Activated CD4-positive, alpha-beta T cell treated with anti-CD3 and anti-CD28 coated beads for 36 hours (primary cell): ENCODE measurements at regions not wholly inside any gene's neighbourhood (a gene's known extent, or its start where the extent isn't known, plus 50 kb on each side); places are given as distances from the start of the nearest gene placed in this dataset.
A peak's percentile ranks its signal among the peaks of the same experiment; 100 is the strongest.
"Not testable (repeated sequence)": the region's sequence is repeated elsewhere in the genome, so short reads cannot be mapped to it uniquely, and the experiment has no call there.

Source experiments
- ATAC-seq: fragments of 200-7000 bp; cut with Tn5 transposase; one replicate; pipeline ENCODE4 v1.10.0; 2021; ENCODE audit warnings: mild to moderate bottlenecking, moderate library complexity
- CTCF ChIA-PET: fragments of 350-600 bp; sonication (Branson Sonifier 250); formaldehyde crosslinking; loops from one replicate; lab custom pipeline; 2021; ENCODE audit warnings: antibody characterized with exemption; lab: Charles Lee
- POLR2A ChIA-PET: fragments of 350-600 bp; sonication (Branson Sonifier 250); formaldehyde crosslinking; loops from one replicate; lab custom pipeline; 2021; ENCODE audit warnings: antibody characterized with exemption, inconsistent platforms; lab: Charles Lee
- DNase-seq: peaks from one replicate; pipeline ENCODE4 v3.0.0-alpha.2; 2020
- H3K27ac Mint-ChIP-seq: one replicate; pipeline ENCODE4 v1.8.0; 2021; ENCODE audit warnings: mixed read lengths
- H3K27me3 Mint-ChIP-seq: one replicate; pipeline ENCODE4 v1.8.0; 2021; ENCODE audit warnings: mixed read lengths
- H3K36me3 Mint-ChIP-seq: one replicate; pipeline ENCODE4 v1.8.0; 2021; ENCODE audit warnings: low read depth, mixed read lengths
- H3K4me1 Mint-ChIP-seq: one replicate; pipeline ENCODE4 v1.8.0; 2021; ENCODE audit warnings: mixed read lengths
- H3K4me3 Mint-ChIP-seq: one replicate; pipeline ENCODE4 v1.8.0; 2021; ENCODE audit warnings: mild to moderate bottlenecking, moderate library complexity, mixed read lengths
- H3K9me3 Mint-ChIP-seq: one replicate; pipeline ENCODE4 v1.8.0; 2021; ENCODE audit warnings: low read depth, mixed read lengths
- intact Hi-C, 2 experiments: fragments of 100-400 bp; cut with DNase I in 1 of 2; cut with micrococcal nuclease in 1 of 2; formaldehyde crosslinking; loops; one replicate each; pipeline versions ENCODE4 v1.14.2 to v1.15.1; 2022 to 2024; cut with DNase I, micrococcal nuclease

GRCh38 chr1:232318143-232318542, 311.8 kb downstream of the SIPA1L2 start:
- Mint-ChIP-seq H3K4me3 (no peak overlapping the region), H3K27me3 (no peaks in the 10 kb centered on the region), H3K27ac (no peak overlapping the region), H3K9me3 (peaks cover 2% of the 10 kb centered on the region), H3K4me1 (no peaks in the 10 kb centered on the region), H3K36me3 (peaks cover 2% of the 10 kb centered on the region)
- DNase-seq (no peak), ATAC-seq (no peak)
- intact Hi-C loops: no loop called here
- POLR2A ChIA-PET: no interaction called here
- CTCF ChIA-PET: no interaction called here

GRCh38 chr1:232317350-232317749, 312.6 kb downstream of the SIPA1L2 start:
- Mint-ChIP-seq H3K4me1 (no peaks in the 10 kb centered on the region), H3K9me3 (peaks cover 2% of the 10 kb centered on the region), H3K36me3 (peaks cover 2% of the 10 kb centered on the region), H3K27me3 (peaks cover under 1% of the 10 kb centered on the region), H3K4me3 (no peak overlapping the region), H3K27ac (no peak overlapping the region)
- POLR2A ChIA-PET: no interaction called here
- intact Hi-C loops: no loop called here
- DNase-seq: no peak
- CTCF ChIA-PET: no interaction called here
- no peak for ATAC-seq

DNA sequence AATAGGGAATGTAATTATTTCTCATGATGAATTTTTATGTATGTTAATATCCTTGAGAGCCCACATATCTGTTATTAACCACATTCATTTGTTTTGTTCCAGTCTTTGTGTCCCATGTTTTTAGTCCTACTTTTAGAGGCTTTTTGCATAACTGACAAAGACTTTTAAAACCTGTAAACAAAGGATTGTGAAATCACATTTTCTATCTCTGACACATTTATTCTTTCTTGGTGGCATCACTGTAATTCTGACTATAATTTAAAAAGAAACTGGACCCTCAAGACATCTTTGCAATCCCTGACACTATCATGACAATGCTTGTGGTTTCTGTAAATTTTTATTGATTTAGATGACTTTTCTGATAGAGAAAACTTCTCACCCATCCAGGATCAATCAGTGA, 313.1 kb downstream of the SIPA1L2 start:
- intact Hi-C loops: no loop called here
- Mint-ChIP-seq H3K4me3 (no peak overlapping the region), H3K27me3 (peaks cover 2% of the 10 kb centered on the region), H3K27ac (no peak overlapping the region), H3K4me1 (no peaks in the 10 kb centered on the region), H3K9me3 (peaks cover 2% of the 10 kb centered on the region), H3K36me3 (peaks cover 2% of the 10 kb centered on the region)
- CTCF ChIA-PET: no interaction called here
- ATAC-seq (no peak), DNase-seq (no peak)
- POLR2A ChIA-PET: no interaction called here

DNA sequence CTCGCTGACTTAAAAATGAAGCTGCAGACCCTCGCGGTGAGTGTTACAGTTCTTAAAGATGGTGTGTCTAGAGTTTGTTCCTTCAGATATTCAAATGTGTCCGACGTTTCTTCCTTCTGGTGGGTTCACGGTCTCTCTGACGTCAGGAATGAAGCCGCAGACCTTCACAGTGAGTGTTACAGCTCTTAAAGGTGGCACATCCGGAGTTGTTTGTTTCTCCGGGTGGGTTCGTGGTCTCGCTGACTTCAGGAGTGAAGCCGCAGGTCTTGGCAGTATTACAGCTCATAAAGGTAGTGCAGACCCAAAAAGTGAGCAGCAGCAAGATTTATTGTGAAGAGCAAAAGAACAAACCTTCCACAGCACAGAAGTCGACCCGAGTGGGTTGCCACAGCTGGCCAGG, 316.1 kb downstream of the SIPA1L2 start:
- H3K4me3 Mint-ChIP-seq, ATAC-seq, H3K4me1 Mint-ChIP-seq, H3K27me3 Mint-ChIP-seq, intact Hi-C loops, H3K36me3 Mint-ChIP-seq, DNase-seq, POLR2A ChIA-PET, H3K9me3 Mint-ChIP-seq, H3K27ac Mint-ChIP-seq: not testable (repeated sequence)
- CTCF ChIA-PET: interaction anchor here (1.1 kb wide), 1 partner anchor 16 kb away, joined by 3 read pairs; no protein-coding TSS in a partner anchor

DNA sequence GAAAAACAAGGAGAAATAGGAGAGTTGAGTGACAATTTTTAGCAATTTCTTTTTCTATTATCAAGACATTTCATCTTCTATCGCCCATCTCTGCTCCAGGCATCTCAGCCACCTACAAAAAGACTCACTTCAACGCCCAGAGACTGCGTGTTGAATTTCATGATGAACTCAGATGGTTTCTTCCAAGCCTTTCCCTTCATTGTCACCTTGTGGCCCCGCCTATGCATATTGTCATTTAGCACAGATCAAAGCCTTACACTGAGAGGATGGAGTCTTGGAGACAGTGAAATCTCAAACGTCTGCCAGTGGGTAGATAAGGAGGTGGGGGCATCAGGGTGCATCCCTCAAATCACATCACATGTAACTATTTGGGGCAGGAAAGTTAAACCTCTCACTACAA, 319.4 kb downstream of the SIPA1L2 start:
- intact Hi-C loops: no loop called here
- peaks cover 3% of the 10 kb centered on the region for H3K27me3 Mint-ChIP-seq
- POLR2A ChIA-PET: no interaction called here
- H3K9me3 Mint-ChIP-seq: peaks cover 2% of the 10 kb centered on the region
- H3K4me1 Mint-ChIP-seq: no peaks in the 10 kb centered on the region
- no peak overlapping the region for H3K27ac Mint-ChIP-seq
- no peak for ATAC-seq
- CTCF ChIA-PET: no interaction called here
- H3K4me3 Mint-ChIP-seq: no peak overlapping the region
- no peak for DNase-seq
- peaks cover 2% of the 10 kb centered on the region for H3K36me3 Mint-ChIP-seq

- no peak overlapping the region for H3K27ac Mint-ChIP-seq
- H3K9me3 Mint-ChIP-seq: peaks cover 2% of the 10 kb centered on the region
- peak; percentile 49 for ATAC-seq
- no peak overlapping the region for H3K4me3 Mint-ChIP-seq
- H3K36me3 Mint-ChIP-seq: peaks cover 2% of the 10 kb centered on the region
- ChIA-PET CTCF (no interaction called here), POLR2A (no interaction called here)
- no peak for DNase-seq
- intact Hi-C loops: no loop called here
- H3K4me1 Mint-ChIP-seq: no peaks in the 10 kb centered on the region
- H3K27me3 Mint-ChIP-seq: peaks cover 6% of the 10 kb centered on the region
Measured at GRCh38 chr1:232308616-232309015, 321.3 kb downstream of the SIPA1L2 start.

DNA sequence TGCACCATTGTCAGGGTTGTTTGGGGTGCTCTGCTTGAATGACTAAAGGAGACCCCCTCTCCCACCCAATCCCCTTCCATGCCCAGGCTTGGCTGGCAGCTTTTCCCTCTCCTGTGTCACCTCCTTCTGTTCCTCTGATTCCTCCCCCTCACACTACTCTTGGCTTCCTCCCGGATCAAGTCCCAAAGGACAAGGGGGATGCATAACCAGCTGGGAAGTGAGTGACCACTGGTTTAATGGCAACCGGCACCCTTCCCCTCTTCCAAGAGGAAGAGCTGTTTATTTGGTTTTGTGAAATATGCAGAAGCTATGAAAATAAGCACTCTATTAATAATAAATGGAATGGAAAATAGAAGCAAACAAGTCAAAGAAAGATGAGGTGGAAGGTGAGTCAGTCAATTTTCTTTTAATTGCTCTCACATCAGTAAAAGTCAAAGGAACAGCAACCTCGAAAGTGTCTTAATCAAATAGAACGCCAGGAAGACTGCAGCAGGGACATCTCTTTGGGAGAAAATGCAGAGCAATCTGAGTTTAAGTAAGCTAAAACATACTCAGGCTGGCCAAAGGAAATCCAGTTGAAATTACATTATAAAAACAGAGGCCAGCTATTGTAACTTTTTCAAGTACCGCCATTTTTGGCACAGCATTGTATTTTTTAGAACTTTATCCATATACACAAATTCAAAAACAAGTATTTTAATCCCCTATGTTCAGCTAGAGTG, 322.5 kb downstream of the SIPA1L2 start:
- intact Hi-C loops: no loop called here

GRCh38 chr1:232306269-232306961, 323.5 kb downstream of the SIPA1L2 start:
- Mint-ChIP-seq H3K9me3 (no peaks in the 10 kb centered on the region), H3K4me1 (no peaks in the 10 kb centered on the region), H3K36me3 (no peaks in the 10 kb centered on the region), H3K27ac (no peak overlapping the region), H3K4me3 (no peak overlapping the region), H3K27me3 (peaks cover 4% of the 10 kb centered on the region)
- intact Hi-C loops: no loop called here
- ATAC-seq (no peak), DNase-seq (no peak)
- ChIA-PET POLR2A (no interaction called here), CTCF (no interaction called here)

More for the DNA sequence above, 322.5 kb downstream of the SIPA1L2 start:
- ChIA-PET CTCF (interaction anchor here (0.6 kb wide), 1 partner anchor 672 kb away, joined by 3 read pairs; no protein-coding TSS in a partner anchor), POLR2A (no interaction called here)
- no peaks in the 10 kb centered on the region for H3K36me3 Mint-ChIP-seq
- H3K27ac Mint-ChIP-seq: no peak overlapping the region
- H3K27me3 Mint-ChIP-seq: peaks cover 6% of the 10 kb centered on the region
- no peaks in the 10 kb centered on the region for H3K9me3 Mint-ChIP-seq
- ATAC-seq (no peak), DNase-seq (no peak)
- no peak overlapping the region for H3K4me3 Mint-ChIP-seq
- no peaks in the 10 kb centered on the region for H3K4me1 Mint-ChIP-seq

DNA sequence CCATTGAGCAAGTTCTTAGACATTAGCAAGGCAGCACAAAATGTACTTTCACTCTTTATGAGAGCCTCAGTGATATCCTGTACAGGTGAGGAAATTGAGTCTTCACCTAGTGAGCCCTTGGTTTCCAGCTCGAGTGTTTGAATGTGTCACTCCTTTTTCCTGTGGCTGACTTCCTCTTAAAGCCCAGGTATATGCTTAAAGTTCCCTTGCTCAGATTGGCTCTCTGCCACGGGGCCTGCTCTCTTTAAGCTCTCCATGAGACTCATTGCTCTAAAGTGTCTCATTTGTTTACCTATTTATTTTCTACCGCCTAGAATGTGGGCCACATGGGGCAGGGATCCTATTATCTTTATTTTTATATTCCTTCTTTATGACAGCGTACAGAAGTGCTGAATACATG, 324.9 kb downstream of the SIPA1L2 start:
- no peaks in the 10 kb centered on the region for H3K9me3 Mint-ChIP-seq
- no peaks in the 10 kb centered on the region for H3K36me3 Mint-ChIP-seq
- no peak for ATAC-seq
- peaks cover 10% of the 10 kb centered on the region for H3K27me3 Mint-ChIP-seq
- intact Hi-C loops: no loop called here
- no peaks in the 10 kb centered on the region for H3K4me1 Mint-ChIP-seq
- H3K4me3 Mint-ChIP-seq: no peak overlapping the region
- no peak for DNase-seq
- ChIA-PET CTCF (interaction anchor here (0.7 kb wide), 1 partner anchor 199 kb away, joined by 3 read pairs; no protein-coding TSS in a partner anchor), POLR2A (no interaction called here)
- no peak overlapping the region for H3K27ac Mint-ChIP-seq

DNA sequence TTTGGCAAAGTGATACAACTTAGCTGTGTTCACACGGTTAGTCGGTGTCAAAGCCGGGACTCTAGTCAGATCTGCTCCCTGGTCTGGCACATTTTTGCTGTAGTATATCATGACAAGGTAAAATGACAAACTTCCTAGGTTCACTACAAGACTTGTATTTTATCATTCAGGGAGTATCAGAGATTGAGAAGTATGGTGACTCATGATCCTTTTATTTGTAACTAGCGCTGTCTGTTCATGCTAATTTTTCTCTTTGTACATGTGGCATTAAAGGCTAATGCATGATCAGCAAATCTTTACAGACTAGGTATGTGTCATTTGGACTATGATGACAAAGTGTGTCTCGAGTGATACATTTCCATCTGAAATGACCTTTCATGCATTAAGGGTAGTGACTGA, 326.7 kb downstream of the SIPA1L2 start:
- DNase-seq: no peak
- ChIA-PET POLR2A (no interaction called here), CTCF (no interaction called here)
- no peaks in the 10 kb centered on the region for H3K9me3 Mint-ChIP-seq
- H3K27ac Mint-ChIP-seq: no peak overlapping the region
- H3K36me3 Mint-ChIP-seq: no peaks in the 10 kb centered on the region
- H3K4me1 Mint-ChIP-seq: no peaks in the 10 kb centered on the region
- no peak overlapping the region for H3K4me3 Mint-ChIP-seq
- H3K27me3 Mint-ChIP-seq: peaks cover 14% of the 10 kb centered on the region
- intact Hi-C loops: no loop called here
- ATAC-seq: no peak

- ChIA-PET CTCF (no interaction called here), POLR2A (no interaction called here)
- no peaks in the 10 kb centered on the region for H3K36me3 Mint-ChIP-seq
- ATAC-seq (no peak), DNase-seq (no peak)
- H3K27me3 Mint-ChIP-seq: peaks cover 14% of the 10 kb centered on the region
- no peaks in the 10 kb centered on the region for H3K4me1 Mint-ChIP-seq
- H3K4me3 Mint-ChIP-seq: no peak overlapping the region
- no peaks in the 10 kb centered on the region for H3K9me3 Mint-ChIP-seq
- intact Hi-C loops: no loop called here
- H3K27ac Mint-ChIP-seq: no peak overlapping the region
Measured at GRCh38 chr1:232302376-232303221, 327.3 kb downstream of the SIPA1L2 start.
